A673 (cell line): ENCODE measurements at regions not wholly inside any gene's neighbourhood (a gene's known extent, or its start where the extent isn't known, plus 50 kb on each side); places are given as distances from the start of the nearest gene placed in this dataset.

Experiments used
- BruUV-seq: library from RNA; stranded (reverse); fragments of 400-500 nt; replicated peaks from 2 replicates; lab custom pipeline; 2021; lab: Mats Ljungman, UMichigan
- CTCF ChIA-PET: fragments of 300-600 bp; sonication (Branson Sonifier 250); formaldehyde crosslinking; loops from one replicate; lab custom pipeline; 2022; ENCODE audit warnings: antibody characterized with exemption; lab: Charles Lee
- POLR2A ChIA-PET: fragments of 300-600 bp; sonication (Branson Sonifier 250); formaldehyde crosslinking; loops from one replicate; lab custom pipeline; 2022; ENCODE audit warnings: antibody characterized with exemption; ENCODE audit not compliant: low non-redundant PET; lab: Charles Lee
- DNase-seq: peaks from one replicate; pipeline ENCODE4 v3.0.0-alpha.2; 2015; ENCODE audit warnings: low spot score
- H3K27ac ChIP-seq: fragments of 200-600 bp; sonication (generic); 2 replicates; pipeline ENCODE4 v1.5.1; 2016; ENCODE audit warnings: mixed run types, low read depth, mild to moderate bottlenecking, mixed read lengths, antibody characterized with exemption, low read length; ENCODE audit not compliant: poor library complexity, severe bottlenecking
- H3K27me3 ChIP-seq: fragments of 200-600 bp; sonication (generic); replicated peaks from 2 replicates; pipeline ENCODE4 v1.6.1; 2017; ENCODE audit warnings: mixed run types, low read depth, mild to moderate bottlenecking, mixed read lengths, antibody characterized with exemption, low read length; ENCODE audit not compliant: insufficient read depth, poor library complexity
- H3K36me3 ChIP-seq: fragments of 200-600 bp; sonication (generic); 2 replicates; pipeline ENCODE4 v1.6.1; 2016; ENCODE audit warnings: mixed run types, mild to moderate bottlenecking, mixed read lengths, antibody characterized with exemption, low read length; ENCODE audit not compliant: insufficient read depth, poor library complexity, severe bottlenecking
- H3K4me1 ChIP-seq: fragments of 200-600 bp; sonication (generic); 2 replicates; pipeline ENCODE4 v1.6.1; 2017; ENCODE audit warnings: mixed run types, mild to moderate bottlenecking, mixed read lengths, antibody characterized with exemption, low read length; ENCODE audit not compliant: insufficient read depth, poor library complexity, severe bottlenecking
- H3K4me3 ChIP-seq: fragments of 200-600 bp; sonication (generic); 2 replicates; pipeline ENCODE4 v1.5.1; 2016; ENCODE audit warnings: low read depth, mixed run types, mild to moderate bottlenecking, mixed read lengths, low read length; ENCODE audit not compliant: poor library complexity, severe bottlenecking
- H3K9me3 ChIP-seq: fragments of 200-600 bp; sonication (generic); 2 replicates; pipeline ENCODE4 v1.6.1; 2016; ENCODE audit warnings: mixed run types, low read depth, mild to moderate bottlenecking, mixed read lengths, antibody characterized with exemption, low read length; ENCODE audit not compliant: poor library complexity, severe bottlenecking
- EZH2 ChIP-seq: fragments of 200-600 bp; sonication (generic); IDR thresholded peaks from 2 replicates; pipeline ENCODE4 v1.6.1; 2017; ENCODE audit warnings: borderline replicate concordance, low read depth, mild to moderate bottlenecking, mixed read lengths, antibody characterized with exemption, low read length; ENCODE audit not compliant: poor library complexity, severe bottlenecking
- intact Hi-C: fragments of 100-400 bp; cut with micrococcal nuclease; formaldehyde crosslinking; loops from one replicate; pipeline ENCODE4 v1.10.0; 2022; ENCODE audit not compliant: unreplicated experiment
- TF ChIP-seq, protein P1 (sequence below): fragments of 300-800, 200-600 bp; sonication (generic); conservative IDR thresholded peaks from 2 replicates; pipeline ENCODE4 v1.5.1; 2017; ENCODE audit warnings: low read depth, mild to moderate bottlenecking, antibody characterized with exemption, low read length, moderate library complexity, mixed read lengths

DNA sequence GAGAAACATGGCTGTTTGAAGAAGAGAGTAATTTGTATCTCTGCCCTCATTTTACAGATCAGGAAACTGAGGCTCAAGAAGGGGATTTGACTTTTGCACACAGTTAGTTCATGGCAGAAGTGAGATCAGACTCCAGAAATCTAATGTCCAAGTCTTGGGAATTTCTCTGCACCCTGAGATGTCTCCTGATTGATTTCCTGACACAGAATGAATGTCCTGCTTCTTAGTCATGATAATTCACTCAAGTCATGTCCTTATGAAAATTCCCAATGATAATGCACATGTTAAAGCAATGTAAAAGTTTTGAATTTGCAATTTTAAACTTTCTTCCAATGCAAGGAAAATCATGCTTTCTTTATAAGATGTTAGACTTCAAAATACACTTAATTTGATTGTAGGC lies 105.9 kb downstream of the ACKR3 start:
- no peaks in the 10 kb centered on the region for H3K4me1 ChIP-seq
- intact Hi-C loops = no loop called here
- no peak for DNase-seq
- H3K4me3 ChIP-seq = no peak overlapping the region
- peaks cover 5% of the 10 kb centered on the region for H3K27me3 ChIP-seq
- ChIA-PET CTCF (no interaction called here), POLR2A (no interaction called here)
- TF ChIP-seq, protein P1, sequence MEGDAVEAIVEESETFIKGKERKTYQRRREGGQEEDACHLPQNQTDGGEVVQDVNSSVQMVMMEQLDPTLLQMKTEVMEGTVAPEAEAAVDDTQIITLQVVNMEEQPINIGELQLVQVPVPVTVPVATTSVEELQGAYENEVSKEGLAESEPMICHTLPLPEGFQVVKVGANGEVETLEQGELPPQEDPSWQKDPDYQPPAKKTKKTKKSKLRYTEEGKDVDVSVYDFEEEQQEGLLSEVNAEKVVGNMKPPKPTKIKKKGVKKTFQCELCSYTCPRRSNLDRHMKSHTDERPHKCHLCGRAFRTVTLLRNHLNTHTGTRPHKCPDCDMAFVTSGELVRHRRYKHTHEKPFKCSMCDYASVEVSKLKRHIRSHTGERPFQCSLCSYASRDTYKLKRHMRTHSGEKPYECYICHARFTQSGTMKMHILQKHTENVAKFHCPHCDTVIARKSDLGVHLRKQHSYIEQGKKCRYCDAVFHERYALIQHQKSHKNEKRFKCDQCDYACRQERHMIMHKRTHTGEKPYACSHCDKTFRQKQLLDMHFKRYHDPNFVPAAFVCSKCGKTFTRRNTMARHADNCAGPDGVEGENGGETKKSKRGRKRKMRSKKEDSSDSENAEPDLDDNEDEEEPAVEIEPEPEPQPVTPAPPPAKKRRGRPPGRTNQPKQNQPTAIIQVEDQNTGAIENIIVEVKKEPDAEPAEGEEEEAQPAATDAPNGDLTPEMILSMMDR = no peak
- no peak for TF ChIP-seq EZH2
- no peaks in the 10 kb centered on the region for H3K36me3 ChIP-seq
- H3K27ac ChIP-seq = no peak overlapping the region
- H3K9me3 ChIP-seq = no peaks in the 10 kb centered on the region
- no TSS peak for BruUV-seq

DNA sequence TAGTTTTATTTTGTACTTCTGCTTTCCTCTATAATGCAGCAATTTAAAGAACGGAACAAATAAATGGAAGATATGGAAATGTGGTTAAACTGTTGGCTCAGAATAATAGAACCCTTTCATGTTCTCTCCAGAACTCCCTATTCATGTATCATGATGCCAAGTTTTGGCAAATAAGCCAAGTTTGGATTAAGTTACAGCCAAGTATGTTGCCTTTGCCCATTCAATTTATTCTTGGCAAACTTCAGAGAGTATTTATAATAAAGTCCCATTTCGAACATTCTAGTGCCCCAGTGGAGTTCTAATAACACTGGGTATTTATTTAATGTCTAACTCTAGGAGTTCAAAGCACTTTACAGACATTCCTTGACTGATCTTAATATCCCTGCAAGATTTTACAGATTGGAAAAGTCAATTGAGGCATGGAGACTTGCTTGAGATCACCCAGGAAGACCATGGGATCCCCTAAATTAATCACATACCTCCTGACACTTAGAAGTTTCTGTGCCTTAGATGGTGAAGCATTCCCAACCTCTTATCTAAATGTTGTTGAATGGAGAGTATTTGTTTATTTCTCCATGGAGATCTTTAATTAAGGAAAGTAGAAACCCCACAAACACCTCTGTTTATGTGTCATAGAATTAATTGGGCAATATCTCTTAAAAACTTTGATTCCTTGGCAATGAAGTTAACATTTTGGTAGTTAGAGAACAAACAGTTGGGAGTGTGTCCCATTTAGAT lies 106.7 kb downstream of the ACKR3 start:
- no peak for DNase-seq
- Histone ChIP-seq H3K4me3 (no peak overlapping the region), H3K4me1 (no peaks in the 10 kb centered on the region), H3K27ac (no peak overlapping the region), H3K9me3 (no peaks in the 10 kb centered on the region), H3K27me3 (peaks cover 5% of the 10 kb centered on the region), H3K36me3 (no peaks in the 10 kb centered on the region)
- TF ChIP-seq EZH2 = no peak
- TF ChIP-seq, protein P1 = no peak
- intact Hi-C loops = no loop called here
- BruUV-seq = no TSS peak
- ChIA-PET POLR2A (no interaction called here), CTCF (no interaction called here)

DNA sequence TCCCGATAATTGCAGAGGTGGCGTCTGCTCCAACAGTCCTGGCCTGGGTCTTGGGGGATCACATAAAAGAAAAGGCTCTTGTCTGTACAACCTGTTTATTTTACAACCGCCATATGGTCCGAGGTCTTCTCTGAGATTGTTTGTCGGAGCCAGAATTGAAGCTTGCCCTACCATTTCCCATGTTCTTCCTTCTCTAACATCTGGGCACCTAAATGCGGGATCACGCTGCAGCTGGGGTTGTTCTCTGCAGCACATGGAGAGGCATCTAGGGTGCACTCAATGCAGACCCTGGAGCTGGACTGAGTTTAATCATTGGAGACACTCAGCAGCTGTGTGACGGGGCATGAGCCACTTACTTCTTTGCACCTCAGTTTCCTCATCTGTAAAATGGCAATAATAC lies 107.7 kb downstream of the ACKR3 start:
- Histone ChIP-seq H3K27me3 (peaks cover 5% of the 10 kb centered on the region), H3K9me3 (no peaks in the 10 kb centered on the region), H3K27ac (no peak overlapping the region), H3K4me3 (no peak overlapping the region), H3K4me1 (no peaks in the 10 kb centered on the region), H3K36me3 (no peaks in the 10 kb centered on the region)
- intact Hi-C loops = no loop called here
- POLR2A ChIA-PET = no interaction called here
- no TSS peak for BruUV-seq
- no peak for DNase-seq
- CTCF ChIA-PET = no interaction called here
- TF ChIP-seq, protein P1 = no peak
- TF ChIP-seq EZH2 = no peak
